Stomach (tissue), 4 donors: ENCODE measurements at regions not wholly inside any gene's neighbourhood (a gene's known extent, or its start where the extent isn't known, plus 50 kb on each side); places are given as distances from the start of the nearest gene placed in this dataset.

ENCODE experiments used
- EP300 ChIP-seq: sonication (generic); formaldehyde crosslinking; IDR thresholded peaks from one replicate; pipeline ENCODE4 v1.6.1; 2017; ENCODE audit warnings: antibody characterized with exemption
- POLR2A ChIP-seq, 4 donors: fragments of 450-650 bp; IDR thresholded peaks; one replicate each; pipeline ENCODE4 v1.6.1; 2016; ENCODE audit warnings: antibody characterized with exemption in 4 of 4, control low read depth in 2 of 4, mild to moderate bottlenecking in 1 of 4, moderate library complexity in 1 of 4
- TF ChIP-seq, protein P1 (sequence below), 7 experiments: fragments of 450-650 bp in 4 of 7; fragments of 200-600 bp in 3 of 7; sonication (generic) in 3 of 7; IDR thresholded peaks; one replicate each; pipeline ENCODE4 v1.5.1; 2016 to 2019; ENCODE audit warnings: antibody characterized with exemption in 7 of 7, control low read depth in 2 of 7, mild to moderate bottlenecking in 1 of 7

DNA sequence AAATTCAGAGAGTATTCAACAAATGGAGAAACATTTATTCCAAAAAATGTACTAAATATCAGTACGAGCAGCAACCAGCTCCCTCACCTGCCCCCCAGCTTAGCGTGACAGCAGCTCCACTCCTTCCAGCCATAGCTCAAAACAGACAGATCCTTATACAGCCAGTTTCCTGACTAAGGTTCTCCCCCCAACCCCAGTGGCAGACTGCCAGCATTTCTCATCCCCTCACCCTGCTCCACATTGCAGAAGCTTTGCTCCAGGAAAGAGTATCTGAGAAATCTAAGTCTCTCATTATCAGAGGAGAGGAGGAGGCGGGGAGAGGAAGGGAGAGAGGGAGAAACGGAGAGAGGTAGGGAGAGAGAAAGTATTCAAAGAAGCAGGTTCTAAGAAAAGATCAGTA, 53.3 kb upstream of the PASD1 start:
- TF ChIP-seq, protein P1, sequence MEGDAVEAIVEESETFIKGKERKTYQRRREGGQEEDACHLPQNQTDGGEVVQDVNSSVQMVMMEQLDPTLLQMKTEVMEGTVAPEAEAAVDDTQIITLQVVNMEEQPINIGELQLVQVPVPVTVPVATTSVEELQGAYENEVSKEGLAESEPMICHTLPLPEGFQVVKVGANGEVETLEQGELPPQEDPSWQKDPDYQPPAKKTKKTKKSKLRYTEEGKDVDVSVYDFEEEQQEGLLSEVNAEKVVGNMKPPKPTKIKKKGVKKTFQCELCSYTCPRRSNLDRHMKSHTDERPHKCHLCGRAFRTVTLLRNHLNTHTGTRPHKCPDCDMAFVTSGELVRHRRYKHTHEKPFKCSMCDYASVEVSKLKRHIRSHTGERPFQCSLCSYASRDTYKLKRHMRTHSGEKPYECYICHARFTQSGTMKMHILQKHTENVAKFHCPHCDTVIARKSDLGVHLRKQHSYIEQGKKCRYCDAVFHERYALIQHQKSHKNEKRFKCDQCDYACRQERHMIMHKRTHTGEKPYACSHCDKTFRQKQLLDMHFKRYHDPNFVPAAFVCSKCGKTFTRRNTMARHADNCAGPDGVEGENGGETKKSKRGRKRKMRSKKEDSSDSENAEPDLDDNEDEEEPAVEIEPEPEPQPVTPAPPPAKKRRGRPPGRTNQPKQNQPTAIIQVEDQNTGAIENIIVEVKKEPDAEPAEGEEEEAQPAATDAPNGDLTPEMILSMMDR (IDR thresholded peaks at IDR 0.05), result no peak
- TF ChIP-seq POLR2A (IDR thresholded peaks at IDR 0.05) (no peak), EP300 (no peak)
